HG03066 (cell line): ENCODE measurements at regions not wholly inside any gene's neighbourhood (a gene's known extent, or its start where the extent isn't known, plus 50 kb on each side); places are given as distances from the start of the nearest gene placed in this dataset.
A peak's percentile ranks its signal among the peaks of the same experiment; 100 is the strongest.

ENCODE experiments used
- ATAC-seq: cut with Tn5 transposase; IDR thresholded peaks from one replicate; pipeline ENCODE4 v1.9.1; 2021; ENCODE audit warnings: low read depth; ENCODE audit not compliant: unreplicated experiment

- ATAC-seq = no peak
Observed at GRCh38 chr9:29685531-29685930, 2112.2 kb upstream of the C9orf72 start.

GRCh38 chr9:29691145-29691544, 2117.9 kb upstream of the C9orf72 start:
- ATAC-seq = no peak

DNA sequence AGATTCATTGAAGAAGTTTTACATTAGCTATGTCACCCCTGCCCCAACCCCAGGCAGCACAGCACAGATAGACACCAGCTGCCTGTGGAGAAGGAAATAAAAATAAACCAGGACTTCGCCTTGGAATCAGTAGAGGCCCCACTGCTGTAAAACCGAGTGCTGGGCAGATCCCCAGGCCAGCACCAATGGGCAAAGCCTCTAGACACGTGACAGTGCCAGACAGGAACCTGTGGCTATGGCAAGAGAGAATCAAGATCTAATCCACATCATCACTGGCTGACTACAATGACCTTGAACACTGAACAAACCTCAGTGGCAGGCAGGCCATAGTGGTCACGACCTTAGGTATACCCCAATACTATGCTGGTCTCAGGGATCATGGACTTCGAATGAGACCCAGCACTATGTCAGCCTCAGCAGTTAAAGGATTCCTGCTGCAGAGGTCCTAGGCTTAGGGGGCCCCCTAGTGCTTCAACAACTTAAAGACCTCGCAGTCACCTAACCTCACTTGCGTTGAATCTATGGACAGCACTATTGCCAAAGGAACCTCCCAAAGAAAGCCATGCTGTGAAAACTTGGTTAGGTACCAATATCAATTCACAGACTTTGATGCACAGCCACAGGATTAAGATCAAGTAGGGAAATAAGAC, 2118.6 kb upstream of the C9orf72 start:
- no peak for ATAC-seq

- no peak for ATAC-seq
Observed at GRCh38 chr9:29697011-29697410, 2123.7 kb upstream of the C9orf72 start.

GRCh38 chr9:29701559-29701958, 2128.3 kb upstream of the C9orf72 start:
- no peak for ATAC-seq

- ATAC-seq = no peak
Observed at GRCh38 chr9:29701971-29702370, 2128.7 kb upstream of the C9orf72 start.

- ATAC-seq = no peak
Observed at GRCh38 chr9:29714860-29715259, 2141.6 kb upstream of the C9orf72 start.

GRCh38 chr9:29717631-29718030, 2144.3 kb upstream of the C9orf72 start:
- ATAC-seq = no peak

GRCh38 chr9:29730163-29730562, 2156.9 kb upstream of the C9orf72 start:
- no peak for ATAC-seq

- no peak for ATAC-seq
Observed at GRCh38 chr9:29740518-29740917, 2167.2 kb upstream of the C9orf72 start.

DNA sequence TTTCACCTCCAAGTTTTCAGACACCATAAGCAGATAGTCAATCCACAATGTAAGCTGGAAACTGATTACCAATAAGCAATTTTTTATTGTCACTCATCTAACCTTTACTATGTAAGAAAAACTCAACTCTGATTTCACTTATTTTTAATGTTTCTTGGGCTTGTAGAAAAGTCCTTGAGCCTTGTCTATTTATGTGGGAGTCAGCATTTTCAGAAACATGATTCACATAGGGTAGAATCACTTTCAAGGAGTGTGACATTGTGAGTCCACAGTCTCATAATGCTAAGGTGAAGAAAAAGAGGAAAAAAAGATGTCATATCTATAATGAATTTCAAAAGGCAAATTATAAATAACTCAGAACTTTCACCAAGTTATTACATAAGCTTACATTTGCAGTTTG, 2167.9 kb upstream of the C9orf72 start:
- ATAC-seq = no peak

GRCh38 chr9:29750062-29750461, 2176.8 kb upstream of the C9orf72 start:
- ATAC-seq = no peak

DNA sequence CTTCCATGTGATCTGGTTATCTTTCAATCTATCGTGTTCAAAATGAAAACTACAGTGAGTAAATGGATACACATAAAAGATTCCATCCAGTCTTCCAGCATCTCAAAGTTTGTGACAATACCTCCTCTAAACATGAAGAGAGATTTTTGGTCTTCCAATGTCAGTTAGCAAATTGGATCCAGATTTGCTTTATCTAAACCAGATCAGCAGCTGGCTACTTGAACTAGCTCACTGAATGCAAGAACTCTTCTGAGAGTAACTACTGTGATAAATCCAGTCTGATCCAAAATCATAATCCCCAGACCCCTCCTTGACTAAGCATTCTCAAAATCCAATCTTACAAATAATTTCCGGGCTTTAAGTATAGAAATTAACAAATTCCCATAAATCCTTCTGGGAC, 2177.9 kb upstream of the C9orf72 start:
- ATAC-seq = no peak

GRCh38 chr9:29753638-29754037, 2180.4 kb upstream of the C9orf72 start:
- no peak for ATAC-seq

DNA sequence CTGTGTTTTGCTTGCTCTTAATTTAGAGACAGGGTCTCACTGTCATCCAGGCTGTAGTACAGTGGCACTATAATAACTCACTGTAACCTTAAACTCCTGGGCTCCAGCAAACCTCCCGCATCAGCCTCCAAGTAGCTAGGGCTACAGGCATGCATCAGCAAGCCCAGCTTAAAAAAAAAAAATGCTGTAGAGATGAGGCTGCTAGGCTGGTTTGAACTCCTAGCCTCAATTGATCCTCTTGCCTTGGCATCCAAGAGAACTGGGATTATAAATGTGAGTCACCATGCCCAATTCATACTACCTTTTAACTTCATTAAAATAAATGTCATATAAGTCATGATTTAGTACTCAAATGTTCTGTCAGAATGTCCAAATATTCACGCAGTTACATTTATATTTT, 2195.7 kb upstream of the C9orf72 start:
- no peak for ATAC-seq

GRCh38 chr9:29773676-29774075, 2200.4 kb upstream of the C9orf72 start:
- ATAC-seq = no peak

- ATAC-seq = no peak
Observed at GRCh38 chr9:29775491-29775890, 2202.2 kb upstream of the C9orf72 start.

DNA sequence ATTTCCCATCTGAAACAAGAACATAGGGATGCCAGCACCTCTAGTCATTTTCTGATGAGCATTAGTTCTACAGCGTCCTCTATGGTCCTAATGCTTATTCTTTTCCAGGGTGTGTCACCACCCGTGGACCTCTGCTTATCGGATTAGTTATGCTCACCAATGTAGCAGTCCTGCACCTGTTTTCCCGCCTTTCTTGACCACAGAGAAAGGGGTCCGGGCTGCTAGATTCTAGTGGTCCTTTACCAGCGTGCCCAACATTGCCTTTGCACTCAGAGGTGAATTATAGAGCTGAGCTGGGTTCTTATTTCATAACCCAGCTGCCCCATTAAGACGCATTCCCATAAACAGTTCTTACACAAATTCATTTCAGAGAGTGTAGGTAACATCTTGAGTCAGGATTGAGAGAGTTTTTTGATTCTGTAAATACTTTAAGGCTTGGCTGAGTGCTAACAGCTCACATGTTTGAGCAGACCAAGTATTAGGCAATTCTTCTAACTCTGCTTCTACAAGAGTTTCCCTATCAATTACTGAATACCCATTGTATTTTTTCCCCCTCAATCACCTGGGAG, 2205.1 kb upstream of the C9orf72 start:
- no peak for ATAC-seq

DNA sequence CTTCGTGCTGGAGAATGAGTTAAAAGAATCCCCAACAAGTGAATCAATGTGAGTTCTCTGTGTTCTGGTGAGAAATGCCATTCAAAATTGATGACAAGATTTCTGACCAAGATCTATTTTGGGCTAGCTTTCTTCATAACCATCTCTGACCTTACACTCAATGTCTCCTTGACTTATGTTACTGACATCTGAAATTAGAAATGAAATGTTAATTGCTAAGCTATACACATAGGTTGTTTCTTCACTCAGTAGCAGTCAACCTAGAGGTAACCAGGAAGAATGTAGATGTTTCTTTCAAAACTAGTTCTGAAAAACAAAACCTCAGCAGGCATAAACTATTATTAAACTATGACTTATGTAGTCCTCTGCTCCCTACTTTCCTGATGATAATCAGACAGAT, 2220.7 kb upstream of the C9orf72 start:
- peak; percentile 51 for ATAC-seq

DNA sequence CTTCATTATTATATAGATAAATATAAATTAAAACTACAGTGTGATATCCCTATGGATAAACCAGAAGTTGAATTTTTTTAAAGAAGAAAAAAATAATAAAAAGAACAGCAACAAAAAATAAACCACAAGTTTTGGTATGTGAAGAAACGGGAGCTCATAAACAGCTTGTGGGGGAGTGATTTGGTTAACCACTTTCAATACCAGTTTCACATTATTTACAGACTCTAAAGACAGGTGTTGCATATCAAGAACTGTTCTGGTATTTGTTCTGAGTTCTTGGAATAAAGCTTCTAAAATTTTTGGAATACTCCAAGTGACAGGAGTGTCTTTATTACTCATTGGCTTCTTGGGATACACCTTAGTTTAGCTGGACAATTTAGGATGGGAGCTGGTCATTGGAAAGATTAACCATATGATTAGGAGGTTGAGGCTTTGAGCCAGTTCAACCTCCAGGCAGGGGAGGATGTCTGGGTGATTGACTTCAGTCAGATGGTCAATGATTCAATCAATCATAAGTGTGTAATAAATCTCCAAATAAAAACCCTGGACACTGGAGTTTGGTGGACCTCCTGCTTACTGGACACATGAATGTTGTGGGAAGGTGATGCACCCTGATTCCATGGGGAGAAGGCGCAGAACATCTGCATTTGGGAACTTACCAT, 2223.1 kb upstream of the C9orf72 start:
- ATAC-seq = peak; percentile 93

DNA sequence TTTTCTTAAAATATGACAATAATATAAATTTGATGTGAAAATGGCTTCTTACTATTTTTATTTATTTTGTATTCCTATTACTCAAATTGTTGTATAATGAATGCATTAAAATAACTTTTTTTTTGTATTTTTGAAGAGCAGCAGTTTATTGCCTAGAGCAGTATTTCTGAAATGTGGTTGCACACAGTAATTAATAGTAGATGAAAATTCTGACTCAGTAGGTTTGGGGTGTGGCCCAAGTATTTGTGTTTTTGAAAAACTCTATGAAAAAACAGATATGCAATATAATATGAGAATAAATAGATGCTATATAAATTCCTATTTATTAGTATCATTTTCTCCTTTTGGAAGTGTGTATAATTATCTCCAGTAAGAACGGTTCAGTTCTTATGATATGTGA, 2225.3 kb upstream of the C9orf72 start:
- no peak for ATAC-seq

GRCh38 chr9:29799227-29799626, 2225.9 kb upstream of the C9orf72 start:
- ATAC-seq = no peak
